B cell (primary cell): ENCODE measurements at regions not wholly inside any gene's neighbourhood (a gene's known extent, or its start where the extent isn't known, plus 50 kb on each side); places are given as distances from the start of the nearest gene placed in this dataset.

Experiments
- ATAC-seq: fragments of 200-7000 bp; cut with Tn5 transposase; one replicate; pipeline ENCODE4 v1.10.0; 2021; ENCODE audit warnings: low read depth, mild to moderate bottlenecking, moderate number of reproducible peaks, moderate library complexity
- CTCF ChIA-PET: fragments of 350-600 bp; sonication (Branson Sonifier 250); formaldehyde crosslinking; loops from one replicate; lab custom pipeline; 2021; ENCODE audit warnings: antibody characterized with exemption, inconsistent platforms; lab: Charles Lee
- POLR2A ChIA-PET: fragments of 350-600 bp; sonication (Branson Sonifier 250); formaldehyde crosslinking; loops from one replicate; lab custom pipeline; 2021; ENCODE audit warnings: antibody characterized with exemption; lab: Charles Lee
- DNase-seq: peaks from one replicate; pipeline ENCODE4 v3.0.0; 2013
- H2AFZ ChIP-seq: 2 replicates; pipeline ENCODE4 v1.6.1; 2012; ENCODE audit warnings: mild to moderate bottlenecking, low read depth, low read length; ENCODE audit not compliant: insufficient read depth, poor library complexity, severe bottlenecking
- H3K27ac ChIP-seq, 2 donors: 1 replicate in 1 of 2; 2 replicates in 1 of 2; pipeline ENCODE4 v1.5.1; 2012 to 2013; ENCODE audit warnings: low read length in 2 of 2, mild to moderate bottlenecking in 2 of 2, moderate library complexity in 1 of 2
- H3K27me3 ChIP-seq, 4 experiments: fragments of 200-600 bp in 1 of 4; sonication (generic) in 1 of 4; replicated peaks in 1 of 4; 1 replicate in 2 of 4; 2 replicates in 2 of 4; pipeline versions ENCODE4 v1.6.1 to v1.7.0; 2013 to 2016; ENCODE audit warnings: low read length in 3 of 4, mild to moderate bottlenecking in 2 of 4, mixed read lengths in 1 of 4, moderate library complexity in 1 of 4; ENCODE audit not compliant: insufficient read depth in 4 of 4, control insufficient read depth in 3 of 4; ENCODE audit errors: control extremely low read depth in 1 of 4
- H3K36me3 ChIP-seq, 2 experiments: replicated peaks in 1 of 2; 1 replicate in 1 of 2; 2 replicates in 1 of 2; pipeline versions ENCODE4 v1.6.1 to v1.7.1; 2013; ENCODE audit warnings: low read length in 1 of 2; ENCODE audit not compliant: insufficient read depth in 2 of 2, control insufficient read depth in 1 of 2; ENCODE audit errors: control extremely low read depth in 1 of 2, extremely low read depth in 1 of 2
- H3K4me1 ChIP-seq, 2 donors: fragments of 200-600 bp in 1 of 2; sonication (generic) in 1 of 2; 1 replicate in 1 of 2; 2 replicates in 1 of 2; pipeline versions ENCODE4 v1.5.1 to v1.6.1; 2013 to 2017; ENCODE audit warnings: low read length in 2 of 2; ENCODE audit not compliant: control insufficient read depth in 2 of 2, insufficient read depth in 2 of 2
- H3K4me2 ChIP-seq: replicated peaks from 2 replicates; pipeline ENCODE3; 2012; ENCODE audit warnings: mild to moderate bottlenecking, low read depth, low read length; ENCODE audit not compliant: poor library complexity, severe bottlenecking
- H3K4me3 ChIP-seq, 5 experiments: fragments of 200-600 bp in 1 of 5; sonication (generic) in 1 of 5; 1 replicate in 3 of 5; 2 replicates in 2 of 5; pipeline versions ENCODE4 v1.5.1 to v1.7.0; 2011 to 2016; ENCODE audit warnings: low read length in 4 of 5, mild to moderate bottlenecking in 4 of 5, low read depth in 2 of 5, control low read depth in 1 of 5, moderate library complexity in 1 of 5; ENCODE audit not compliant: insufficient read depth in 1 of 5; ENCODE audit errors: control extremely low read depth in 1 of 5, extremely low read depth in 1 of 5
- H3K79me2 ChIP-seq: fragments of 200-600 bp; sonication (generic); one replicate; pipeline ENCODE4 v1.6.0; 2016; ENCODE audit warnings: low read length; ENCODE audit not compliant: control insufficient read depth, insufficient read depth
- H3K9ac ChIP-seq: fragments of 200-600 bp; sonication (generic); 2 replicates; pipeline ENCODE4 v1.6.1; 2017; ENCODE audit warnings: mild to moderate bottlenecking, low read length, moderate library complexity
- H3K9me3 ChIP-seq, 3 donors: one replicate each; pipeline versions ENCODE4 v1.6.1 to v1.7.1; 2013; ENCODE audit warnings: low read length in 2 of 3; ENCODE audit not compliant: control insufficient read depth in 2 of 3, insufficient read depth in 1 of 3; ENCODE audit errors: control extremely low read depth in 1 of 3
- H4K20me1 ChIP-seq: 2 replicates; pipeline ENCODE4 v1.6.0; 2012; ENCODE audit warnings: mild to moderate bottlenecking, low read length; ENCODE audit not compliant: insufficient read depth, control insufficient read depth, poor library complexity, severe bottlenecking
- H3K27ac Mint-ChIP-seq: one replicate; pipeline ENCODE4 v1.8.0; 2021; ENCODE audit warnings: mixed read lengths
- H3K27me3 Mint-ChIP-seq: one replicate; pipeline ENCODE4 v1.8.0; 2021; ENCODE audit warnings: mixed read lengths
- H3K4me1 Mint-ChIP-seq: one replicate; pipeline ENCODE4 v1.8.0; 2021; ENCODE audit warnings: mixed read lengths
- H3K4me3 Mint-ChIP-seq: one replicate; pipeline ENCODE4 v1.8.0; 2021; ENCODE audit warnings: mixed read lengths
- H3K9me3 Mint-ChIP-seq: one replicate; pipeline ENCODE4 v1.8.0; 2022; ENCODE audit warnings: mixed read lengths; ENCODE audit not compliant: insufficient read depth
- EZH2 ChIP-seq: IDR thresholded peaks from 2 replicates; pipeline ENCODE4 v1.6.1; 2012; ENCODE audit warnings: borderline replicate concordance, low read depth, mild to moderate bottlenecking, moderate library complexity, low read length; ENCODE audit not compliant: insufficient read depth, poor library complexity, severe bottlenecking
- WGBS: methylation state at CpG from one replicate; pipeline ENCODE4 v1.1.5; 2013; ENCODE audit warnings: missing lambda C conversion rate; ENCODE audit not compliant: insufficient coverage; 5-methylcytosine and 5-hydroxymethylcytosine counted together
- intact Hi-C: fragments of 100-400 bp; cut with micrococcal nuclease; formaldehyde crosslinking; loops from one replicate; pipeline ENCODE4 v1.10.0; 2022
- TF ChIP-seq, protein P1 (sequence below): fragments of 200-600 bp; IDR thresholded peaks from one replicate; pipeline ENCODE4 v1.8.0; 2022; ENCODE audit warnings: antibody characterized with exemption, mild to moderate bottlenecking

DNA sequence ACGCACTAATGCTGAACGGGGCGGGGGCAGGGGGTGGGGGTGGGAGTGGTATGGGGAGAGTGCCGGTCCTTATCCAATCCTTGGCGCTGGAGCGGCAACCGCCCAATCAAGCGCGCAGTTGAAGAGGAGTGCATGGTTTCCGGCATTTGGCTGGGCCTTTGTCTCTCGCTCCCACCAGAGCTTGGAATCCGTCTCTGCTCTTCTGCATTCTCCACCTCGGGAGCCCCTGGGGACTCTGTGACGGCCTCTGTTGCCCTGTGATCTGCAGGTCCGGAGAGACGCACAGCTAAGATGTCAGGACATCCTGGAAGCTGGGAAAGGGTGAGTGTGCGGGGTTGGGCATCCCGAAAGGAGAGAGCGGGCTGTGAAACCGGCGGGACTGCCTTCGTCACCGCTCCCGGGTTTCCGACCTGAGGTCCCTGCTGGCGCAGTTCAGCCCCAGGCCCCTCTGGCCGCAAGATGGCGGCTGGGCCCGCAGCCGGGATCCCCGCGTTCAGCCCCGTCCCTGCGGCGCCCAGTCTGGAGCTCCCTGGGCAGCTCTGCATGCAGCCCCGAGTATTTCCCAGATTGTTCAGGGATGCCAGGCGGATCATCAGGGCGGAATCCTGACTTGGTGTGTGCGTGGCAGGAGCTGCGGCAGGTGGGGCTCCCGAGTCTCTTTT lies 53.6 kb upstream of the ZNF254 start:
- H3K27ac ChIP-seq = peak overlapping the region; percentile 85 to 89
- peak overlapping the region; percentile 93 for H2AFZ ChIP-seq
- no peak for TF ChIP-seq EZH2
- TF ChIP-seq, protein P1, sequence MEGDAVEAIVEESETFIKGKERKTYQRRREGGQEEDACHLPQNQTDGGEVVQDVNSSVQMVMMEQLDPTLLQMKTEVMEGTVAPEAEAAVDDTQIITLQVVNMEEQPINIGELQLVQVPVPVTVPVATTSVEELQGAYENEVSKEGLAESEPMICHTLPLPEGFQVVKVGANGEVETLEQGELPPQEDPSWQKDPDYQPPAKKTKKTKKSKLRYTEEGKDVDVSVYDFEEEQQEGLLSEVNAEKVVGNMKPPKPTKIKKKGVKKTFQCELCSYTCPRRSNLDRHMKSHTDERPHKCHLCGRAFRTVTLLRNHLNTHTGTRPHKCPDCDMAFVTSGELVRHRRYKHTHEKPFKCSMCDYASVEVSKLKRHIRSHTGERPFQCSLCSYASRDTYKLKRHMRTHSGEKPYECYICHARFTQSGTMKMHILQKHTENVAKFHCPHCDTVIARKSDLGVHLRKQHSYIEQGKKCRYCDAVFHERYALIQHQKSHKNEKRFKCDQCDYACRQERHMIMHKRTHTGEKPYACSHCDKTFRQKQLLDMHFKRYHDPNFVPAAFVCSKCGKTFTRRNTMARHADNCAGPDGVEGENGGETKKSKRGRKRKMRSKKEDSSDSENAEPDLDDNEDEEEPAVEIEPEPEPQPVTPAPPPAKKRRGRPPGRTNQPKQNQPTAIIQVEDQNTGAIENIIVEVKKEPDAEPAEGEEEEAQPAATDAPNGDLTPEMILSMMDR = no peak
- no peaks in the 10 kb centered on the region for H4K20me1 ChIP-seq
- peak overlapping the region; percentile 85 for H3K4me2 ChIP-seq
- DNase-seq (peak; percentile 84), ATAC-seq (peak; percentile 98)
- H3K4me1 ChIP-seq = peaks cover 24 to 56% of the 10 kb centered on the region in 2 donors
- H3K27me3 ChIP-seq = no peaks in the 10 kb centered on the region
- peak overlapping the region; percentile 78 to 99 (median 93) for H3K4me3 ChIP-seq
- Mint-ChIP-seq H3K4me3 (peak overlapping the region; percentile 99), H3K27ac (peak overlapping the region; percentile 98), H3K9me3 (no peaks in the 10 kb centered on the region), H3K4me1 (peaks cover 35% of the 10 kb centered on the region), H3K27me3 (no peaks in the 10 kb centered on the region)
- H3K9ac ChIP-seq = peak overlapping the region; percentile 91
- intact Hi-C loops = loop anchor here (2.0 to 5.0 kb wide), 6 partner anchors 53 to 761 kb away; partner anchors contain the start of genes ZNF254, ZNF675, ZNF726 and ZNF91
- 0% methylated on average over 35 of the region's 41 CpGs for WGBS
- H3K79me2 ChIP-seq = peaks cover 55% of the 10 kb centered on the region
- H3K9me3 ChIP-seq = no peaks in the 10 kb centered on the region
- ChIA-PET POLR2A (interaction anchor here (0.6 to 1.8 kb wide), 4 partner anchors 99 to 271 kb away, joined by 3 to 11 read pairs (median 7); partner anchors contain the start of gene ZNF726), CTCF (interaction anchor here (0.7 kb wide), 1 partner anchor 54 kb away, joined by 5 read pairs; the partner anchor contains the start of gene ZNF254)
- H3K36me3 ChIP-seq = peaks cover 2 to 10% of the 10 kb centered on the region in 2 experiments

DNA sequence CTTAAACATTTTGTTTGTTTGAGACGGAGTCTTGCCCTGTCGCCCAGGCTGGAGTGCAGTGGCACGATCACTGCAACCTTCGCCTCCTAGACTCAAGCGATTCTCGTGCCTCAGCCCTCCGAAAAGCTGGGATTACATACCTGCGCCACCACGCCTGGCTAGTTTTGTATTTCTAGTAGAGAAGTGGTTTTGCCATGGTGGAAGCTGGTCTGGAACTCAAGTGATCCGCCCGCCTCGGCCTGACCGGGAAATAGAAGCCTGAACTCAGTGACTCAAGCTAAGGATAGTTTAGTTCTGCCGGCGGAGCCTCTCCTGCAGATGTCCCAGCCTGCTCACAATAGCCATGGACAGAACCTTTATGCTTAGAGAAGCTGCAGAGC lies 53.0 kb upstream of the ZNF254 start:
- no peak for TF ChIP-seq EZH2
- TF ChIP-seq, protein P1 = no peak
- H3K4me1 ChIP-seq = peaks cover 24 to 56% of the 10 kb centered on the region in 2 donors
- H4K20me1 ChIP-seq = peaks cover 5% of the 10 kb centered on the region
- peaks cover 35% of the 10 kb centered on the region for H3K4me1 Mint-ChIP-seq
- 0% methylated on average over 12 of the region's 15 CpGs for WGBS
- H3K9ac ChIP-seq = peak overlapping the region; percentile 91
- ATAC-seq (peak; percentile 13), DNase-seq (no peak)
- no peaks in the 10 kb centered on the region for H3K27me3 Mint-ChIP-seq
- CTCF ChIA-PET = no interaction called here
- H3K4me3 Mint-ChIP-seq = peak overlapping the region; percentile 99
- peaks cover 60% of the 10 kb centered on the region for H3K79me2 ChIP-seq
- POLR2A ChIA-PET = interaction anchor here (0.6 to 1.8 kb wide), 2 partner anchors 119 to 373 kb away, joined by 7 to 11 read pairs; partner anchors contain the start of gene ZNF726
- H3K27ac Mint-ChIP-seq = peak overlapping the region; percentile 98
- no peaks in the 10 kb centered on the region for H3K9me3 Mint-ChIP-seq
- peak overlapping the region; percentile 78 to 99 (median 93) for H3K4me3 ChIP-seq
- no peaks in the 10 kb centered on the region for H3K9me3 ChIP-seq
- no peaks in the 10 kb centered on the region for H3K27me3 ChIP-seq
- peak overlapping the region; percentile 93 for H2AFZ ChIP-seq
- H3K27ac ChIP-seq = peak overlapping the region; percentile 85 to 89
- peak overlapping the region; percentile 85 for H3K4me2 ChIP-seq
- intact Hi-C loops = loop anchor here (2.0 to 5.0 kb wide), 6 partner anchors 53 to 762 kb away; partner anchors contain the start of genes ZNF254, ZNF675, ZNF726 and ZNF91
- H3K36me3 ChIP-seq = peaks cover 7 to 10% of the 10 kb centered on the region in 2 experiments
